Testis (tissue), 2 donors: ENCODE measurements at regions not wholly inside any gene's neighbourhood (a gene's known extent, or its start where the extent isn't known, plus 50 kb on each side); places are given as distances from the start of the nearest gene placed in this dataset.

ENCODE experiments used
- DNase-seq: peaks from one replicate; pipeline ENCODE4 v3.0.0-alpha.2; 2019
- H3K27ac ChIP-seq, 2 donors: fragments of 200-600 bp; sonication (generic); one replicate each; pipeline ENCODE4 v1.5.1; 2019
- H3K27me3 ChIP-seq: fragments of 200-600 bp; sonication (generic); one replicate; pipeline ENCODE4 v1.5.1; 2019
- H3K36me3 ChIP-seq: fragments of 200-600 bp; sonication (generic); one replicate; pipeline ENCODE4 v1.5.1; 2017; ENCODE audit warnings: low read depth; ENCODE audit errors: missing control alignments
- H3K4me1 ChIP-seq: fragments of 200-600 bp; sonication (generic); one replicate; pipeline ENCODE4 v1.5.1; 2019
- H3K4me3 ChIP-seq, 2 donors: fragments of 200-600 bp; sonication (generic); one replicate each; pipeline ENCODE4 v1.5.1; 2017 to 2019
- H3K9me3 ChIP-seq: fragments of 200-600 bp; sonication (generic); one replicate; pipeline ENCODE4 v1.5.1; 2017
- POLR2A ChIP-seq: fragments of 450-650 bp; IDR thresholded peaks from one replicate; pipeline ENCODE4 v1.6.1; 2017; ENCODE audit warnings: antibody characterized with exemption, mild to moderate bottlenecking, moderate library complexity
- WGBS, 2 donors: methylation state at CpG; one replicate each; pipeline ENCODE4 v1.1.5; 2018; 5-methylcytosine and 5-hydroxymethylcytosine counted together
- intact Hi-C: fragments of 100-400 bp; cut with DNase I; formaldehyde crosslinking; loops from one replicate; pipeline ENCODE4 v1.15.1; 2023; ENCODE audit warnings: low total_unique reads
- TF ChIP-seq, protein P1 (sequence below), 3 experiments: fragments of 450-650 bp in 2 of 3; fragments of 200-600 bp in 1 of 3; sonication (generic) in 1 of 3; IDR thresholded peaks; one replicate each; pipeline ENCODE4 v1.5.1; 2016 to 2019; ENCODE audit warnings: antibody characterized with exemption in 3 of 3, mild to moderate bottlenecking in 2 of 3, moderate library complexity in 1 of 3

GRCh38 chr5:91611746-91612145 is 228.6 kb upstream of the ARRDC3 start:
- 78 to 84% methylated on average over 2 of the region's 2 CpGs for WGBS, 2 donors

DNA sequence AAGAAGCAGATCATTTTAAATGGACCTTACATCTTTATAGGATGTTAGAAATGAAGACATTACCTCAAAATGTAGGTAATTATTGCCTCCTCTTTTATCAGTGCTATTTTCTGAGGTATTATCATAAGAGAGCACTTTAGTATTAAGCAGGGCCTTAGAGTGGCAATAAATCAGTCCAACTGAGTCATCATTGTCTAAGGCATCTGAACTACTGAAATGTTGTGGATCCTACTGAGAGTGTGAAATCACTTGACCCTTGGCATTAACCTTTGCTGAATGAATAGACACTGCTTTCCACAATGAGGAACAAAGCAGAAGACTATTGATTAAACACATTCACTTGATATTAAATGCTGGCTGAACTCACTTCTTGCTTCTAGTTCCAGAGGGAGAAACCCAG is 224.6 kb upstream of the ARRDC3 start:
- no peaks in the 10 kb centered on the region for H3K4me1 ChIP-seq
- H3K36me3 ChIP-seq, result no peaks in the 10 kb centered on the region
- H3K4me3 ChIP-seq, result no peak overlapping the region
- H3K27ac ChIP-seq, result no peak overlapping the region
- no peaks in the 10 kb centered on the region for H3K27me3 ChIP-seq
- no peaks in the 10 kb centered on the region for H3K9me3 ChIP-seq
- TF ChIP-seq POLR2A, result no peak
- TF ChIP-seq, protein P1, sequence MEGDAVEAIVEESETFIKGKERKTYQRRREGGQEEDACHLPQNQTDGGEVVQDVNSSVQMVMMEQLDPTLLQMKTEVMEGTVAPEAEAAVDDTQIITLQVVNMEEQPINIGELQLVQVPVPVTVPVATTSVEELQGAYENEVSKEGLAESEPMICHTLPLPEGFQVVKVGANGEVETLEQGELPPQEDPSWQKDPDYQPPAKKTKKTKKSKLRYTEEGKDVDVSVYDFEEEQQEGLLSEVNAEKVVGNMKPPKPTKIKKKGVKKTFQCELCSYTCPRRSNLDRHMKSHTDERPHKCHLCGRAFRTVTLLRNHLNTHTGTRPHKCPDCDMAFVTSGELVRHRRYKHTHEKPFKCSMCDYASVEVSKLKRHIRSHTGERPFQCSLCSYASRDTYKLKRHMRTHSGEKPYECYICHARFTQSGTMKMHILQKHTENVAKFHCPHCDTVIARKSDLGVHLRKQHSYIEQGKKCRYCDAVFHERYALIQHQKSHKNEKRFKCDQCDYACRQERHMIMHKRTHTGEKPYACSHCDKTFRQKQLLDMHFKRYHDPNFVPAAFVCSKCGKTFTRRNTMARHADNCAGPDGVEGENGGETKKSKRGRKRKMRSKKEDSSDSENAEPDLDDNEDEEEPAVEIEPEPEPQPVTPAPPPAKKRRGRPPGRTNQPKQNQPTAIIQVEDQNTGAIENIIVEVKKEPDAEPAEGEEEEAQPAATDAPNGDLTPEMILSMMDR (IDR thresholded peaks at IDR 0.05), result no peak
- DNase-seq, result no peak
- intact Hi-C loops, result no loop called here

More at GRCh38 chr5:91611746-91612145, 228.6 kb upstream of the ARRDC3 start:
- no peaks in the 10 kb centered on the region for H3K27me3 ChIP-seq
- no peaks in the 10 kb centered on the region for H3K36me3 ChIP-seq
- H3K4me3 ChIP-seq, result no peak overlapping the region
- TF ChIP-seq, protein P1 (IDR thresholded peaks at IDR 0.05), result no peak
- TF ChIP-seq POLR2A, result no peak
- no peak for DNase-seq
- H3K9me3 ChIP-seq, result no peaks in the 10 kb centered on the region
- no peak overlapping the region for H3K27ac ChIP-seq
- H3K4me1 ChIP-seq, result no peaks in the 10 kb centered on the region
- intact Hi-C loops, result no loop called here

DNA sequence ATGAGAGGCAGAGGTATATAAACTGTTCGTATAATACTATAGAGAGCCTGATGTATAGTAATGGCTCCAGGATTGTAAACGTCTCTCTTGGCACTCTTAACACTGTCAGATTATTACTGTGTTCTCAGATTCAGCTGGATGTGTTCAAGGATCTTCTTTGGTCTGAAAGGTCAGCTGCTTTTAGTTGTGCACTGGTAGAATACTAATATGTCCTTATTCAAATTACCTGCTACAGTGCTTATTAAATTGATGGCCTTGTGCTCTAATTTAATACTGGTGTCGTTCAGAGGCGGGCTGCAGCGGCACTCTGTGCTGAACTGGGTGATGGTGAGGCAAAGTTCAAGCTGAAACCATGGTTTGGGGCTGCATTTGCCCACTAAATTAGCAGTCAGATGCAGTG is 216.7 kb upstream of the ARRDC3 start:
- H3K27ac ChIP-seq, result no peak overlapping the region
- intact Hi-C loops, result no loop called here
- no peaks in the 10 kb centered on the region for H3K27me3 ChIP-seq
- WGBS, 2 donors, result 79 to 84% methylated on average over 5 of the region's 5 CpGs
- TF ChIP-seq POLR2A, result no peak
- TF ChIP-seq, protein P1 (IDR thresholded peaks at IDR 0.05), result no peak
- no peaks in the 10 kb centered on the region for H3K36me3 ChIP-seq
- H3K4me1 ChIP-seq, result no peaks in the 10 kb centered on the region
- DNase-seq, result no peak
- no peak overlapping the region for H3K4me3 ChIP-seq
- no peaks in the 10 kb centered on the region for H3K9me3 ChIP-seq

DNA sequence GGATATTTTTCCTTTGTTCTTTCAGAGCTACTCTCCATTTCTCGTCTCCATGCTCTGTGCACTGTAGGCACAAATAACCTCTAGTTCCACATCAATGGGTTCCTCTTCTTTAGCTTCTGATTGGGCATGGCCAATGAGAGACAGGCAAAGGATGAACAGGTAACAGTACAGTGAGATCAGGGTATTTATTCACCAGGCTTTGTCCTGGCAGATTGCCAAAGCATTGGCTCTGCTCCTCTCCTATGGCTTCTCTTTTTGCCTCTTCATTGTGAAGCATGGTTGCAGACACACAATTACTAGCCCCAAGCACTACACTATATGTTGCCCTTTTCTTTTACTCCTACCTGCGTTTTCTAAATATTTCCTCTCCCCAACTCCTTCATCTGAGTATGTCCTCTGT is 215.1 kb upstream of the ARRDC3 start:
- intact Hi-C loops, result no loop called here
- WGBS, 2 donors, result 96 to 98% methylated on average over 2 of the region's 2 CpGs
- no peak for DNase-seq

GRCh38 chr5:91595424-91595823 is 212.3 kb upstream of the ARRDC3 start:
- no peak for TF ChIP-seq POLR2A
- TF ChIP-seq, protein P1 (IDR thresholded peaks at IDR 0.05), result no peak
- no peak for DNase-seq
- Histone ChIP-seq H3K27me3 (no peaks in the 10 kb centered on the region), H3K4me3 (no peak overlapping the region), H3K4me1 (no peaks in the 10 kb centered on the region), H3K36me3 (no peaks in the 10 kb centered on the region), H3K27ac (no peak overlapping the region), H3K9me3 (no peaks in the 10 kb centered on the region)
- intact Hi-C loops, result no loop called here
- 87 to 95% methylated on average over 3 of the region's 3 CpGs for WGBS, 2 donors

More for the DNA sequence above, 215.1 kb upstream of the ARRDC3 start:
- Histone ChIP-seq H3K4me1 (no peaks in the 10 kb centered on the region), H3K27me3 (no peaks in the 10 kb centered on the region), H3K27ac (no peak overlapping the region), H3K9me3 (no peaks in the 10 kb centered on the region), H3K36me3 (no peaks in the 10 kb centered on the region), H3K4me3 (no peak overlapping the region)
- no peak for TF ChIP-seq POLR2A
- TF ChIP-seq, protein P1 (IDR thresholded peaks at IDR 0.05), result no peak
